ENCODE measurements at regions not wholly inside any gene's neighbourhood (a gene's known extent, or its start where the extent isn't known, plus 50 kb on each side); places are given as distances from the start of the nearest gene placed in this dataset.

DNA sequence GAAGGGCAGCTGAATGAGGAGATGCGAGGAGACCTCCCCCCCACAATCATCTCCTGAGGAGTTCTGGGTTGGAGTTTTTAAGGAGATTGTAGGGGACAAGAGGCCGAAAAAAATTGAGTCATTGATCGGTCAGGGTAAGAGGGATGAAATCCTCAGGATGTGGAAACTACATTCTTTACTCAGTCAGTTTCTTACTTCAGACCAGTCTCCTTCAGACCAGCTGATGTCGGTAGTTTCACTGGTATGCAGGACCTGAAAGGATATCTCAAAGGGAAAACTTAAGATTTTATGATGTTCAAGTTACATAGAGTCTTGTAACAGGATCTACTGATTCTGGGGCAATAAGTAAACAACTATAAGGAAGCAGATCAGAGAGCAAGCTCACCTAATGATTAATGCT is 51.7 kb upstream of the RFXAP start:
- Histone ChIP-seq H3K4me1 (no peaks in the 10 kb centered on the region), H3K27ac (no peak overlapping the region), H3K9ac (no peak overlapping the region), H3F3A (ENCODE audit: low read depth) (no peaks in the 10 kb centered on the region), H3K4me2 (no peak overlapping the region), H3K27me3 (no peaks in the 10 kb centered on the region), H3K4me3 (no peak overlapping the region), H3K79me2 (ENCODE audit: low read depth) (no peaks in the 10 kb centered on the region), H3K36me3 (no peaks in the 10 kb centered on the region), H3K9me3 (ENCODE audit: low read depth) (no peaks in the 10 kb centered on the region), H4K20me1 (ENCODE audit: low read depth) (no peaks in the 10 kb centered on the region), H2AFZ (replicated peaks) (no peak overlapping the region)
- Mint-ChIP-seq H3K36me3 (peaks cover 2% of the 10 kb centered on the region), H3K27ac (no peak overlapping the region), H3K27me3 (ENCODE audit: insufficient read depth, low read depth) (peaks cover 6% of the 10 kb centered on the region), H3K4me3 (no peak overlapping the region), H3K9me3 (peaks cover 14% of the 10 kb centered on the region), H3K4me1 (no peaks in the 10 kb centered on the region)
- DNase-seq (ENCODE audit: low spot score) = no peak
- TF ChIP-seq EZH2phosphoT487 (IDR thresholded peaks at IDR 0.05) (no peak), EZH2 (IDR thresholded peaks at IDR 0.05) (no peak)
- TF ChIP-seq, protein P1, sequence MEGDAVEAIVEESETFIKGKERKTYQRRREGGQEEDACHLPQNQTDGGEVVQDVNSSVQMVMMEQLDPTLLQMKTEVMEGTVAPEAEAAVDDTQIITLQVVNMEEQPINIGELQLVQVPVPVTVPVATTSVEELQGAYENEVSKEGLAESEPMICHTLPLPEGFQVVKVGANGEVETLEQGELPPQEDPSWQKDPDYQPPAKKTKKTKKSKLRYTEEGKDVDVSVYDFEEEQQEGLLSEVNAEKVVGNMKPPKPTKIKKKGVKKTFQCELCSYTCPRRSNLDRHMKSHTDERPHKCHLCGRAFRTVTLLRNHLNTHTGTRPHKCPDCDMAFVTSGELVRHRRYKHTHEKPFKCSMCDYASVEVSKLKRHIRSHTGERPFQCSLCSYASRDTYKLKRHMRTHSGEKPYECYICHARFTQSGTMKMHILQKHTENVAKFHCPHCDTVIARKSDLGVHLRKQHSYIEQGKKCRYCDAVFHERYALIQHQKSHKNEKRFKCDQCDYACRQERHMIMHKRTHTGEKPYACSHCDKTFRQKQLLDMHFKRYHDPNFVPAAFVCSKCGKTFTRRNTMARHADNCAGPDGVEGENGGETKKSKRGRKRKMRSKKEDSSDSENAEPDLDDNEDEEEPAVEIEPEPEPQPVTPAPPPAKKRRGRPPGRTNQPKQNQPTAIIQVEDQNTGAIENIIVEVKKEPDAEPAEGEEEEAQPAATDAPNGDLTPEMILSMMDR (IDR thresholded peaks at IDR 0.05) = no peak

DNA sequence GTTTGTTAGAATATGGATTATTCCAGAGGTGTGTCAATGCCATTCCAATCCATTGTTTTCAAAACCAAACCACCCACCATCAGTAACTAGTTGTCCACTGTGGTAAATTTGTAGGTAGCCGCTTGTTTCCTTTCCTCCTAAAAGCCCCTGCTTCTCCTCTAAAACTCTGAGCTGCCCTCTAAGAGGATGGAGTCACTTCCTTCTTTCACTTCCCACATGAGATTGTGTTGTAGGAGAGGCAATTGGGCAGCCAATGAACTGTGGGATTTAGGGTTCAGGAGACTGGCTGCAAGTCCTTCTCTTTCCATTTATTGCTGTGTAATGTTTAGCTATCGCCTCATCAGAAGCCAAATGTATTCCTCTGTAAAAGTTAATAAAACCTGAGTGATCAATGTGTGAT is 49.9 kb upstream of the RFXAP start:
- no peak for TF ChIP-seq EZH2phosphoT487 (IDR thresholded peaks at IDR 0.05)
- TF ChIP-seq, protein P1 (IDR thresholded peaks at IDR 0.05) = no peak
- TF ChIP-seq EZH2 (IDR thresholded peaks at IDR 0.05) = no peak
- DNase-seq (ENCODE audit: low spot score) = no peak
- H3K4me1 ChIP-seq = no peaks in the 10 kb centered on the region
- H3K9ac ChIP-seq = no peak overlapping the region
- H2AFZ ChIP-seq (replicated peaks) = no peak overlapping the region
- no peaks in the 10 kb centered on the region for H3K79me2 ChIP-seq (ENCODE audit: low read depth)
- H3K27ac Mint-ChIP-seq = no peak overlapping the region
- peaks cover 14% of the 10 kb centered on the region for H3K9me3 Mint-ChIP-seq
- H3K36me3 ChIP-seq = no peaks in the 10 kb centered on the region
- H3K4me3 Mint-ChIP-seq = no peak overlapping the region
- peaks cover 4% of the 10 kb centered on the region for H3K27me3 Mint-ChIP-seq (ENCODE audit: insufficient read depth, low read depth)
- peaks cover 2% of the 10 kb centered on the region for H3K36me3 Mint-ChIP-seq
- H3F3A ChIP-seq (ENCODE audit: low read depth) = no peaks in the 10 kb centered on the region
- no peaks in the 10 kb centered on the region for H4K20me1 ChIP-seq (ENCODE audit: low read depth)
- H3K27ac ChIP-seq = no peak overlapping the region
- H3K4me2 ChIP-seq = no peak overlapping the region
- no peak overlapping the region for H3K4me3 ChIP-seq
- H3K4me1 Mint-ChIP-seq = no peaks in the 10 kb centered on the region
- H3K27me3 ChIP-seq = no peaks in the 10 kb centered on the region
- no peaks in the 10 kb centered on the region for H3K9me3 ChIP-seq (ENCODE audit: low read depth)
